Subcutaneous abdominal adipose tissue (tissue), 5 donors: ENCODE measurements at regions not wholly inside any gene's neighbourhood (a gene's known extent, or its start where the extent isn't known, plus 50 kb on each side); places are given as distances from the start of the nearest gene placed in this dataset.

Experiments
- H3K27ac ChIP-seq: one replicate; pipeline ENCODE4 v1.7.0; 2013; ENCODE audit warnings: low read depth, mild to moderate bottlenecking, inconsistent platforms, low read length, moderate library complexity
- H3K27me3 ChIP-seq, 5 donors: one replicate each; pipeline ENCODE4 v1.7.0; 2013; ENCODE audit warnings: low read length in 5 of 5, inconsistent platforms in 1 of 5; ENCODE audit not compliant: control insufficient read depth in 5 of 5, insufficient read depth in 4 of 5
- H3K36me3 ChIP-seq, 5 donors: one replicate each; pipeline ENCODE4 v1.7.0; 2013; ENCODE audit warnings: low read length in 5 of 5; ENCODE audit not compliant: control insufficient read depth in 5 of 5, insufficient read depth in 5 of 5
- H3K4me1 ChIP-seq, 5 donors: one replicate each; pipeline ENCODE4 v1.7.0; 2013; ENCODE audit warnings: low read length in 5 of 5, mild to moderate bottlenecking in 3 of 5, moderate library complexity in 1 of 5; ENCODE audit not compliant: control insufficient read depth in 5 of 5, insufficient read depth in 5 of 5
- H3K4me3 ChIP-seq, 5 donors: one replicate each; pipeline ENCODE4 v1.7.0; 2013; ENCODE audit warnings: low read length in 5 of 5, low read depth in 1 of 5
- H3K9ac ChIP-seq, 5 donors: one replicate each; pipeline ENCODE4 v1.7.0; 2013; ENCODE audit warnings: low read length in 5 of 5, mild to moderate bottlenecking in 4 of 5, moderate library complexity in 3 of 5
- H3K9me3 ChIP-seq, 5 donors: one replicate each; pipeline ENCODE4 v1.7.0; 2013; ENCODE audit warnings: low read length in 5 of 5; ENCODE audit not compliant: control insufficient read depth in 5 of 5
- donor health status: healthy.
- donor health status: healthy.
- donor health status: healthy.
- donor health status: healthy.
- donor health status: healthy.

DNA sequence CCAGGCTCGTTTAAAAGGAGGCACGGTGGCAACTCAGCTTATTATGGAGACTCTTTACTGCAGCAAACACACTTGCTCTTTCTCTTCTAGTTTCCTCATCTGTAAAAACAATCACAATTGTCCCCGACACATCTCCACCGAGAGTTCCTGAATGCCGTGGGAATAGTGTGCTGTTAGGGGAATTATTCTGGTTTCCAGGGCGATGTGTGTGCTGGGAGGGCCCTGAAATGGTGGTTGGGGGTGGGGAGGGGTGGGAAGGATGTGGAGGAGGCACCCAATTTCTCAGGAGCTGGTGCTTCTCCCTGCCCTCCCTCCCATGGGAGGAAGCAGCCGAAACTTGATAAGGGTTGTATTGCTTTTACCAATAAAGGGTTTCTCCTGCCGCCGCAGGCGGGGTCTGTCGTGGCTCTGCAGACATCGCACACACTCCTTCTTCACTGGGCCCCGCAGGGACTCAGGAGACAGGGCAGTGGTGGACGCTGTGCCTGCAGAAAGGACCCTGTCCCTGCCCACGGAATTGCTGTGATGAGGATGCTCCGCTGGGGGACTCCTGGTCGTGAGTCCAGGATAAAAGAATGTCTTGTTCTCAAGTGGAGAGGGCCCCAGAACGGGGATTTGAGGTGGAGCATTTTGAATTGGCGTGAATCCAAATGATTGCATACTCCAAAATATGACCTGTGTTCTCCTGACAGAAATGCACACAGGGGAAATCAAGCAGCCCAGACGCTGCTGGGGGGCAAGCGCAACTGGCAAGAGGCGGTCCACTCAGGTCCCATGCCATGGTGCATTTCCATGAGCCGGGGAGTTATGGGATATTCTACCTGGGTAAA lies 119.2 kb downstream of the ACKR3 start:
- Histone ChIP-seq H3K4me1 (peaks cover 0 to 31% (median 20%) of the 10 kb centered on the region in 5 donors), H3K27ac (no peak overlapping the region)

GRCh38 chr2:236689393-236689700 lies 119.7 kb downstream of the ACKR3 start:
- Histone ChIP-seq H3K9me3 (no peaks in the 10 kb centered on the region), H3K36me3 (no peaks in the 10 kb centered on the region), H3K27me3 (no peaks in the 10 kb centered on the region), H3K4me1 (peaks cover 0 to 31% (median 20%) of the 10 kb centered on the region in 5 donors), H3K27ac (no peak overlapping the region), H3K9ac (no peak overlapping the region), H3K4me3 (no peak overlapping the region)

More for the DNA sequence above, 119.2 kb downstream of the ACKR3 start:
- H3K36me3 ChIP-seq = no peaks in the 10 kb centered on the region
- H3K9ac ChIP-seq = no peak overlapping the region
- H3K27me3 ChIP-seq = no peaks in the 10 kb centered on the region
- H3K4me3 ChIP-seq = no peak overlapping the region
- H3K9me3 ChIP-seq = no peaks in the 10 kb centered on the region

DNA sequence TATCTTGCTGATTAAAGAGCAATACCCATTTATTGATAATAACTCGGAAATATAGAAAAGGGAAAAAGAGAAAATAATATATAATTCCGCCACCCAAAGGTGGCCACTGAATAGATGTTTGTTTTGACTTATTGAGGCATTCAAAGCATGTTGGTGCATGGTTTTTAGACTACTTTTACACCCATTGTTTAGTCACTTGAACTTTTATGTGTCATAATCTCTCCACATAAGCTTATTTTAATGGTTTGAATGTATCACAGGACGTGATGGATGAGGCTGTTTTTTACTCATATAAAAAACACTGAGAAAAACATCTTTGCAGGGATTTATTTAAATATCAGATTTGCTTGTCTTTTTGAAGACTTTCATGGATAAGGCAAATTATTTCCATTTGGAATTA lies 120.4 kb downstream of the ACKR3 start:
- Histone ChIP-seq H3K9me3 (no peaks in the 10 kb centered on the region), H3K27me3 (peaks cover 0 to 3% (median 0%) of the 10 kb centered on the region in 5 donors), H3K27ac (no peak overlapping the region), H3K4me1 (peaks cover 0 to 31% (median 20%) of the 10 kb centered on the region in 5 donors), H3K4me3 (no peak overlapping the region), H3K9ac (no peak overlapping the region), H3K36me3 (no peaks in the 10 kb centered on the region)

DNA sequence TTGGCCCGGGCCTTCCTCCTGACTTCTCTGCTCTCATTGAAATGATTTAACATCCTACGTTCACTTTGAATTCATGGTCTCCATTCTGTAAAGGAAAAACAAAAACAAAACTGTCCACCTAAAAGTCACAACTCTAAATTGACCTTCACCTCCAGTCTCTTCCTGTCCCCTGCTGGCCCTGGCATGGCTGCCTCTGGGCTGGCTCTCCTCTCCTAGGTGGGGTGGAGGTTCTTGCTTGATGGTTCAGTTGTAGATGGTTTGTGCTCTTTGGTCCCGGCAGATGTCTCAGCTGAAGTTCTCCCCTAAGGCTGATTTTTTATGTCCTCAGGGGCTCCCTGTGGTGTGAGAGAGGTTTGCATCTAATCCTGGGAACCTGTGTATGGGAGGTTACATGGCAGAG lies 121.1 kb downstream of the ACKR3 start:
- Histone ChIP-seq H3K36me3 (no peaks in the 10 kb centered on the region), H3K4me1 (peaks cover 0 to 31% (median 20%) of the 10 kb centered on the region in 5 donors), H3K9ac (no peak overlapping the region), H3K27me3 (peaks cover 0 to 3% (median 0%) of the 10 kb centered on the region in 5 donors), H3K27ac (no peak overlapping the region), H3K9me3 (no peaks in the 10 kb centered on the region), H3K4me3 (no peak overlapping the region)

DNA sequence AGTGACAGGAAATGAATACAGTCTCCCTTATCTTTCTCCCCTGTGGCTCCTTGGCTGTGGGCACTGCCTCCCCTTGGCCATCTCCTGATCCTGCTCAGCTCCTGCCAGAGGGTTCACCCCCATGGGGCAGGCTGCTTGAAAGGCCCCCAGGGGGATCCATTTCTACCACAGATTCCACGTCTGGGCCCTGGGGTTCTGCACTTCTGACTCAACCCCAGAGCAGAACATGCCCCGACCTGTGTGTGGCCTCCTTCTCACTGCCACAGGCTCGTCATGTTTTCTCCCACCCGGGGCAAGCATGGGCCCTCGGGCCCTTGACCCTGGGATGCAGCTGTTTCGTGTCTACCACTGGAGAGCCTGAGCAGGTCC lies 122.2 kb downstream of the ACKR3 start:
- Histone ChIP-seq H3K4me3 (no peak overlapping the region), H3K27ac (no peak overlapping the region), H3K9me3 (no peaks in the 10 kb centered on the region), H3K4me1 (peaks cover 0 to 31% (median 20%) of the 10 kb centered on the region in 5 donors), H3K27me3 (peaks cover 0 to 3% (median 0%) of the 10 kb centered on the region in 5 donors), H3K36me3 (no peaks in the 10 kb centered on the region), H3K9ac (no peak overlapping the region)

GRCh38 chr2:236692937-236693336 lies 123.3 kb downstream of the ACKR3 start:
- no peak overlapping the region for H3K9ac ChIP-seq
- H3K36me3 ChIP-seq = no peaks in the 10 kb centered on the region

GRCh38 chr2:236693531-236693930 lies 123.9 kb downstream of the ACKR3 start:
- H3K9me3 ChIP-seq = no peaks in the 10 kb centered on the region
- peaks cover 0 to 16% (median 7%) of the 10 kb centered on the region in 5 donors for H3K4me1 ChIP-seq
- peaks cover 0 to 3% (median 0%) of the 10 kb centered on the region in 5 donors for H3K27me3 ChIP-seq
- no peaks in the 10 kb centered on the region for H3K36me3 ChIP-seq
- H3K27ac ChIP-seq = no peak overlapping the region
- no peak overlapping the region for H3K9ac ChIP-seq
- H3K4me3 ChIP-seq = no peak overlapping the region

More at GRCh38 chr2:236692937-236693336, 123.3 kb downstream of the ACKR3 start:
- no peak overlapping the region for H3K27ac ChIP-seq
- no peak overlapping the region for H3K4me3 ChIP-seq
- peaks cover 0 to 20% (median 10%) of the 10 kb centered on the region in 5 donors for H3K4me1 ChIP-seq
- no peaks in the 10 kb centered on the region for H3K9me3 ChIP-seq
- H3K27me3 ChIP-seq = peaks cover 0 to 3% (median 0%) of the 10 kb centered on the region in 5 donors

GRCh38 chr2:236694146-236694888 lies 124.7 kb downstream of the ACKR3 start:
- Histone ChIP-seq H3K36me3 (no peaks in the 10 kb centered on the region), H3K4me3 (no peak overlapping the region), H3K9ac (no peak overlapping the region)

GRCh38 chr2:236696834-236697233 lies 127.2 kb downstream of the ACKR3 start:
- Histone ChIP-seq H3K9ac (no peak overlapping the region), H3K27me3 (peaks cover 0 to 3% (median 0%) of the 10 kb centered on the region in 5 donors), H3K9me3 (no peaks in the 10 kb centered on the region), H3K4me1 (peaks cover 0 to 2% (median 0%) of the 10 kb centered on the region in 5 donors), H3K36me3 (no peaks in the 10 kb centered on the region), H3K27ac (no peak overlapping the region), H3K4me3 (no peak overlapping the region)

More at GRCh38 chr2:236694146-236694888, 124.7 kb downstream of the ACKR3 start:
- Histone ChIP-seq H3K9me3 (no peaks in the 10 kb centered on the region), H3K27me3 (peaks cover 0 to 3% (median 0%) of the 10 kb centered on the region in 5 donors), H3K4me1 (peaks cover 0 to 8% (median 1%) of the 10 kb centered on the region in 5 donors), H3K27ac (no peak overlapping the region)

DNA sequence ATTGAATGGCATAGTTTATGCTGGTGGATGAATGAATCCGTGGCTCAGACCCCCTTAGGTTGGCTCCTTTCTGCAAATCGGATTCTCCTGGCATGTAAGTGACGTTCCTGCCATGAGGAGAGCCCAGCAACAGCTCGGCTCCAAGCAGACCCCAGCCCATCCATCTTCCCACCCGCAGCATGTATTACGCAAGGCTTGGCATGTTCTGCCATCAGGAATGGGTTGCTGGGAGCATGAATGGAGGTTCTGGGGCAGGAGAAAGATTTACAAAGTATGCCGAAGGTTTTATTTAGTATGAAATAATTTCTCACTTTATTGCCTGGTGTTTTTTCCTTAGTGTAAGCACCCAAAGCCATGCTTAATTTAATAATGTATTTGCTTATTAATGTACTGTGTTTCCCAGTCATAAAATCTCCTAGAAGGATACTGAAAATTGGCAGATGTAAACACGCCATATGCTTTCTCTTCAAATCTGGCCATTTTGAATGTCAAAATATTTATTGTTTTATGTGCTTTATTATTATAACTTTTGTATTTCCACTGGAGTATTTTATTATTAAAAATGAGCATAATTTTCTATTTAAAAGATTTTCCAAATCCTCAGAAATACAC lies 128.5 kb downstream of the ACKR3 start:
- Histone ChIP-seq H3K4me3 (no peak overlapping the region), H3K36me3 (no peaks in the 10 kb centered on the region), H3K4me1 (no peaks in the 10 kb centered on the region), H3K9ac (no peak overlapping the region), H3K27me3 (peaks cover 0 to 3% (median 0%) of the 10 kb centered on the region in 5 donors), H3K9me3 (no peaks in the 10 kb centered on the region), H3K27ac (no peak overlapping the region)
